OCI-LY3 (cell line): ENCODE measurements at regions not wholly inside any gene's neighbourhood (a gene's known extent, or its start where the extent isn't known, plus 50 kb on each side); places are given as distances from the start of the nearest gene placed in this dataset.

Experiments used
- EZH2phosphoT487 ChIP-seq: fragments of 200-600 bp; shearing (Covaris generic); IDR thresholded peaks from 2 replicates; pipeline ENCODE4 v1.6.1; 2018; ENCODE audit warnings: antibody characterized with exemption, mixed run types, low read depth
- TF ChIP-seq, protein P1 (sequence below): fragments of 200-600, 300-600 bp; sonication (generic); IDR thresholded peaks from 2 replicates; pipeline ENCODE4 v1.5.1; 2014; ENCODE audit warnings: antibody characterized with exemption, low read length, low read depth

DNA sequence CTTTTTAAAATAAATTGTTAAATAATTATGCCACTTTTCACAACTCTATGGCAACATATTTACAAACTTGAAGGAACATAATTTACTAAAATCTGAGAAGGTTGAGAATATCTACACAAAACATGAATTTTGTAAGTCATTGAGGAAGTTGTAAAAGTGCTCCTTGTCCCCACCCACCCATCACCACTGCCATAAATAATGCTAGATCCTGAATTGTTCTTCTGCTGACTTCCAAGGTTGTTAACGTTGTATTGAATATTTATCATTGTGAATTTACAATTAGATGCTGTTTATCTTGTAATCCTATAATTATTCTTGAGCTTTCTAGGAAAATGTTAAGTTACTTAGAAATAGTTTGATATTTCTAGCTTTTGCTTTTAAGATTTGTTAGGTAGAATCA lies 908.0 kb upstream of the COX7C start:
- TF ChIP-seq, protein P1, sequence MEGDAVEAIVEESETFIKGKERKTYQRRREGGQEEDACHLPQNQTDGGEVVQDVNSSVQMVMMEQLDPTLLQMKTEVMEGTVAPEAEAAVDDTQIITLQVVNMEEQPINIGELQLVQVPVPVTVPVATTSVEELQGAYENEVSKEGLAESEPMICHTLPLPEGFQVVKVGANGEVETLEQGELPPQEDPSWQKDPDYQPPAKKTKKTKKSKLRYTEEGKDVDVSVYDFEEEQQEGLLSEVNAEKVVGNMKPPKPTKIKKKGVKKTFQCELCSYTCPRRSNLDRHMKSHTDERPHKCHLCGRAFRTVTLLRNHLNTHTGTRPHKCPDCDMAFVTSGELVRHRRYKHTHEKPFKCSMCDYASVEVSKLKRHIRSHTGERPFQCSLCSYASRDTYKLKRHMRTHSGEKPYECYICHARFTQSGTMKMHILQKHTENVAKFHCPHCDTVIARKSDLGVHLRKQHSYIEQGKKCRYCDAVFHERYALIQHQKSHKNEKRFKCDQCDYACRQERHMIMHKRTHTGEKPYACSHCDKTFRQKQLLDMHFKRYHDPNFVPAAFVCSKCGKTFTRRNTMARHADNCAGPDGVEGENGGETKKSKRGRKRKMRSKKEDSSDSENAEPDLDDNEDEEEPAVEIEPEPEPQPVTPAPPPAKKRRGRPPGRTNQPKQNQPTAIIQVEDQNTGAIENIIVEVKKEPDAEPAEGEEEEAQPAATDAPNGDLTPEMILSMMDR, result no peak
- TF ChIP-seq EZH2phosphoT487, result no peak
